ENCODE measurements at regions not wholly inside any gene's neighbourhood (a gene's known extent, or its start where the extent isn't known, plus 50 kb on each side); places are given as distances from the start of the nearest gene placed in this dataset.

DNA sequence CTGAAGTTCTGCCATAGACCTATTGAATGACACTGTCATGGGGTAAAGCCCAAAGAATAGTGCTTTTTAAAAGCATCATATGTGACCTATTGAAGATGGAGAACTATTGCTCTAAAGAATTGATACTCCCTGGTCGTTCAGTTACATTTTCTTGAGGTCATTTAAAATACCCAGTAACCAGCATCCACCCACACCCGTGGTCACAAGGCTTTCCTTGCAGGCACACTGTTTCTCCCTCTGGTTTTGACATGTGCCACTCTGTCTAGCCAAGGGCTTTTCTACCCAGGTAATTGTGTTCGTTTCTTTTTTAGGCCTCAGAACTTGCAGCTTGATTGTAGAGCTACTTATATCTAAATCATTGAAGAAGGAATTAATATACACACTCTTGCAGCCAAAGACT, 68.3 kb upstream of the LYZL2 start:
- TF ChIP-seq, protein P1, sequence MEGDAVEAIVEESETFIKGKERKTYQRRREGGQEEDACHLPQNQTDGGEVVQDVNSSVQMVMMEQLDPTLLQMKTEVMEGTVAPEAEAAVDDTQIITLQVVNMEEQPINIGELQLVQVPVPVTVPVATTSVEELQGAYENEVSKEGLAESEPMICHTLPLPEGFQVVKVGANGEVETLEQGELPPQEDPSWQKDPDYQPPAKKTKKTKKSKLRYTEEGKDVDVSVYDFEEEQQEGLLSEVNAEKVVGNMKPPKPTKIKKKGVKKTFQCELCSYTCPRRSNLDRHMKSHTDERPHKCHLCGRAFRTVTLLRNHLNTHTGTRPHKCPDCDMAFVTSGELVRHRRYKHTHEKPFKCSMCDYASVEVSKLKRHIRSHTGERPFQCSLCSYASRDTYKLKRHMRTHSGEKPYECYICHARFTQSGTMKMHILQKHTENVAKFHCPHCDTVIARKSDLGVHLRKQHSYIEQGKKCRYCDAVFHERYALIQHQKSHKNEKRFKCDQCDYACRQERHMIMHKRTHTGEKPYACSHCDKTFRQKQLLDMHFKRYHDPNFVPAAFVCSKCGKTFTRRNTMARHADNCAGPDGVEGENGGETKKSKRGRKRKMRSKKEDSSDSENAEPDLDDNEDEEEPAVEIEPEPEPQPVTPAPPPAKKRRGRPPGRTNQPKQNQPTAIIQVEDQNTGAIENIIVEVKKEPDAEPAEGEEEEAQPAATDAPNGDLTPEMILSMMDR (conservative IDR thresholded peaks at IDR 0.05 in 1 of 2, IDR thresholded peaks at IDR 0.05 in 1 of 2; ENCODE audit: low read depth in 1 of 2, low read length in 2 of 2), result no peak
- no peak for TF ChIP-seq EZH2 (IDR thresholded peaks at IDR 0.05; ENCODE audit: low read length, missing control alignments)
